Brain microvascular endothelial cell (primary cell): ENCODE measurements at regions not wholly inside any gene's neighbourhood (a gene's known extent, or its start where the extent isn't known, plus 50 kb on each side); places are given as distances from the start of the nearest gene placed in this dataset.
A peak's percentile ranks its signal among the peaks of the same experiment; 100 is the strongest.
"Not testable (repeated sequence)": the region's sequence is repeated elsewhere in the genome, so short reads cannot be mapped to it uniquely, and the experiment has no call there.

ENCODE experiments used
- DNase-seq: peaks from one replicate; pipeline ENCODE4 v3.0.0-alpha.2; 2020
- H3K27ac ChIP-seq: fragments of 250-450 bp; sonication (Bioruptor Pico); 2 replicates; pipeline ENCODE4 v1.5.1; 2020; ENCODE audit warnings: mild to moderate bottlenecking, moderate library complexity
- H3K27me3 ChIP-seq: fragments of 250-450 bp; sonication (Bioruptor Pico); replicated peaks from 2 replicates; pipeline ENCODE4 v1.5.1; 2020; ENCODE audit warnings: mild to moderate bottlenecking
- H3K36me3 ChIP-seq: fragments of 250-450 bp; sonication (Bioruptor Pico); replicated peaks from 2 replicates; pipeline ENCODE4 v1.5.1; 2020; ENCODE audit warnings: mild to moderate bottlenecking
- H3K4me3 ChIP-seq: 2 replicates; pipeline ENCODE4 v1.5.1; 2011; ENCODE audit warnings: low read depth, mild to moderate bottlenecking, control low read depth, low read length, moderate library complexity
- in situ Hi-C: cut with HindIII; loops from 2 replicates; pipeline ENCODE4 v1.10.0; 2017; ENCODE audit warnings: low sequenced_read_pairs, low pct_ligation_motif_present
- TF ChIP-seq, protein P1 (sequence below): IDR thresholded peaks from 2 replicates; pipeline ENCODE4 v1.5.1; 2011; ENCODE audit warnings: low read depth, mild to moderate bottlenecking, moderate library complexity, low read length, control low read depth, inconsistent platforms; ENCODE audit errors: missing control alignments

GRCh38 chr5:111960476-111961215, 203.7 kb upstream of the NREP start:
- in situ Hi-C loops, result loop anchor here (25.0 kb wide), 1 partner anchor 223 kb away; no protein-coding TSS in a partner anchor
- Histone ChIP-seq H3K27ac (peak overlapping the region; percentile 68), H3K4me3 (no peak overlapping the region), H3K36me3 (no peaks in the 10 kb centered on the region), H3K27me3 (no peaks in the 10 kb centered on the region)
- DNase-seq, result no peak
- TF ChIP-seq, protein P1, sequence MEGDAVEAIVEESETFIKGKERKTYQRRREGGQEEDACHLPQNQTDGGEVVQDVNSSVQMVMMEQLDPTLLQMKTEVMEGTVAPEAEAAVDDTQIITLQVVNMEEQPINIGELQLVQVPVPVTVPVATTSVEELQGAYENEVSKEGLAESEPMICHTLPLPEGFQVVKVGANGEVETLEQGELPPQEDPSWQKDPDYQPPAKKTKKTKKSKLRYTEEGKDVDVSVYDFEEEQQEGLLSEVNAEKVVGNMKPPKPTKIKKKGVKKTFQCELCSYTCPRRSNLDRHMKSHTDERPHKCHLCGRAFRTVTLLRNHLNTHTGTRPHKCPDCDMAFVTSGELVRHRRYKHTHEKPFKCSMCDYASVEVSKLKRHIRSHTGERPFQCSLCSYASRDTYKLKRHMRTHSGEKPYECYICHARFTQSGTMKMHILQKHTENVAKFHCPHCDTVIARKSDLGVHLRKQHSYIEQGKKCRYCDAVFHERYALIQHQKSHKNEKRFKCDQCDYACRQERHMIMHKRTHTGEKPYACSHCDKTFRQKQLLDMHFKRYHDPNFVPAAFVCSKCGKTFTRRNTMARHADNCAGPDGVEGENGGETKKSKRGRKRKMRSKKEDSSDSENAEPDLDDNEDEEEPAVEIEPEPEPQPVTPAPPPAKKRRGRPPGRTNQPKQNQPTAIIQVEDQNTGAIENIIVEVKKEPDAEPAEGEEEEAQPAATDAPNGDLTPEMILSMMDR, result no peak

DNA sequence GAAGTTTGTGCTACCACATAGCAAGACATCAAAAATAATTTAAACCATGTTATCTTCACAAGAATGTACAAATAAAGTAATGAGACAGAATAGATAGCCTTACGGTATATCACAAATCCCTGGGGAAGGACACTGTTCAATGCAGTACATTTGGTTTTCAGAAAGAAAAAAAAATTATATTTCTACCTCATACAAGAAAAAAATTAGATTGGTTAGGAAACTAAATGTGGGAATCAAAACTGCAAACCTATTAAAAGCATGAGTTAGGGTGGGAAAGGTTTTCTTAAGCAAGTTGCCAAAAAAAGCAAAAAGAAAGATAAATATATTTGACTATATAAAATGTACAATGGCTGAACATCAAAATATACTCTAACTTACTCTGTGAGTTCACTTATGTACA, 201.9 kb upstream of the NREP start:
- H3K36me3 ChIP-seq, result no peaks in the 10 kb centered on the region
- no peak for DNase-seq
- no peaks in the 10 kb centered on the region for H3K27me3 ChIP-seq
- no peak overlapping the region for H3K4me3 ChIP-seq
- H3K27ac ChIP-seq, result peak overlapping the region; percentile 68
- TF ChIP-seq, protein P1, result no peak
- in situ Hi-C loops, result loop anchor here (25.0 kb wide), 1 partner anchor 222 kb away; no protein-coding TSS in a partner anchor

DNA sequence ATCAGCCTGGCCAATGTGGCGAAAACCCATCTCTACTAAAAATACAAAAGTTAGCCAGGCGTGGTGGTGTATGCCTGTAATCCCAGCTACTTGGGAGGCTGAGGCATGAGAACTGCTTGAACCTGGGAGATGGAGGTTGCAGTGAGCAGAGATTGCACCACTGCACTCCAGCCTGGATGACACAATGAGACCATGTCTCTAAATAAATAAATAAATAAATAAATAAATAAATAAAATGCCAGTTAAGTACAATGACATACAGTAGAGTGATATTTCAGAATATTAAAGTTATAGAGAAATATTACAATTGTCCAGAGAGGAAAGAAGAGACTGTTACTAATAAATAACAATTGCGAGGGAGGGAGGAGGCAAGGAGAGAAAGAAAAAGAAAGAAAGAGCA, 199.8 kb upstream of the NREP start:
- in situ Hi-C loops, result loop anchor here (25.0 kb wide), 1 partner anchor 219 kb away; no protein-coding TSS in a partner anchor

GRCh38 chr5:111954516-111955395, 197.8 kb upstream of the NREP start:
- Histone ChIP-seq H3K27me3 (no peaks in the 10 kb centered on the region), H3K27ac (peak overlapping the region; percentile 100), H3K4me3 (no peak overlapping the region), H3K36me3 (no peaks in the 10 kb centered on the region)
- TF ChIP-seq, protein P1, result no peak
- in situ Hi-C loops, result loop anchor here (25.0 kb wide), 1 partner anchor 217 kb away; no protein-coding TSS in a partner anchor
- peak; percentile 42 for DNase-seq

More for the DNA sequence above, 199.8 kb upstream of the NREP start:
- not testable (repeated sequence) for H3K27me3 ChIP-seq, H3K4me3 ChIP-seq, DNase-seq, H3K36me3 ChIP-seq, H3K27ac ChIP-seq

GRCh38 chr5:111953351-111954127, 196.5 kb upstream of the NREP start:
- DNase-seq, result peak; percentile 89
- H3K27ac ChIP-seq, result peak overlapping the region; percentile 100
- H3K27me3 ChIP-seq, result no peaks in the 10 kb centered on the region
- in situ Hi-C loops, result loop anchor here (25.0 kb wide), 1 partner anchor 216 kb away; no protein-coding TSS in a partner anchor
- no peaks in the 10 kb centered on the region for H3K36me3 ChIP-seq
- TF ChIP-seq, protein P1, result no peak
- H3K4me3 ChIP-seq, result no peak overlapping the region
